ENCODE measurements at regions not wholly inside any gene's neighbourhood (a gene's known extent, or its start where the extent isn't known, plus 50 kb on each side); places are given as distances from the start of the nearest gene placed in this dataset.

GRCh38 chr11:32253706-32254105 lies 162.8 kb downstream of the RCN1 start:
- H3K27me3 Mint-ChIP-seq (ENCODE audit: insufficient read depth, low read depth, poor library complexity), result peaks cover 5% of the 10 kb centered on the region
- no peaks in the 10 kb centered on the region for H4K20me1 ChIP-seq (replicated peaks; ENCODE audit: insufficient read depth)
- H3K9me2 ChIP-seq (ENCODE audit: insufficient read depth), result no peaks in the 10 kb centered on the region
- no peak for ATAC-seq
- H3K4me3 Mint-ChIP-seq, result no peak overlapping the region
- no peak overlapping the region for H2AFZ ChIP-seq
- no peak overlapping the region for H3K27ac Mint-ChIP-seq
- H3K4me2 ChIP-seq, result no peak overlapping the region
- H3K36me3 Mint-ChIP-seq (ENCODE audit: low read depth), result no peaks in the 10 kb centered on the region
- H3K79me2 ChIP-seq (replicated peaks; ENCODE audit: insufficient read depth), result no peaks in the 10 kb centered on the region
- H3K4me1 Mint-ChIP-seq, result no peaks in the 10 kb centered on the region; the same call in 2 of the 3 replicates
- no peak for DNase-seq (ENCODE audit: low spot score)
- no peaks in the 10 kb centered on the region for H3K36me3 ChIP-seq (ENCODE audit: insufficient read depth)
- no peak overlapping the region for H3K4me3 ChIP-seq
- H3K9me3 Mint-ChIP-seq, result no peaks in the 10 kb centered on the region
- no peaks in the 10 kb centered on the region for H3F3A ChIP-seq (replicated peaks; ENCODE audit: low read depth)
- H3K27me3 ChIP-seq (ENCODE audit: insufficient read depth), result no peaks in the 10 kb centered on the region
- TF ChIP-seq EZH2 (IDR thresholded peaks at IDR 0.05; ENCODE audit: low read depth, unreplicated experiment), result no peak
- TF ChIP-seq EZH2phosphoT487 (IDR thresholded peaks at IDR 0.05; ENCODE audit: unreplicated experiment), result no peak
- no peak for TF ChIP-seq ZNF331 (CRISPR knock-in tag; IDR thresholded peaks at IDR 0.05; ENCODE audit: low read depth)
- TF ChIP-seq STAT1 (IDR thresholded peaks at IDR 0.05; ENCODE audit: unreplicated experiment), result no peak
- TF ChIP-seq REST (IDR thresholded peaks at IDR 0.05; ENCODE audit: unreplicated experiment), result no peak
- TF ChIP-seq ETS1 (IDR thresholded peaks at IDR 0.05), result no peak
- TF ChIP-seq ZNF462 (CRISPR knock-in tag; IDR thresholded peaks at IDR 0.05), result no peak
- TF ChIP-seq CTCF (conservative IDR thresholded peaks at IDR 0.05; ENCODE audit: low read depth in 2 of 2), result no peak
- no peak for TF ChIP-seq POLR2AphosphoS5 (IDR thresholded peaks at IDR 0.05; ENCODE audit: low read depth)
- peaks cover 3% of the 10 kb centered on the region; the same call in 1 of the 2 replicates for H3K4me1 ChIP-seq (ENCODE audit: insufficient read depth)
- H3K27ac ChIP-seq (ENCODE audit: low read depth), result no peak overlapping the region

Measured in GM23338 (cell line).